HG03342 (cell line): ENCODE measurements at regions not wholly inside any gene's neighbourhood (a gene's known extent, or its start where the extent isn't known, plus 50 kb on each side); places are given as distances from the start of the nearest gene placed in this dataset.

Source experiments
- ATAC-seq: cut with Tn5 transposase; IDR thresholded peaks from one replicate; pipeline ENCODE4 v1.9.1; 2021; ENCODE audit warnings: mild to moderate bottlenecking, moderate library complexity; ENCODE audit not compliant: unreplicated experiment

DNA sequence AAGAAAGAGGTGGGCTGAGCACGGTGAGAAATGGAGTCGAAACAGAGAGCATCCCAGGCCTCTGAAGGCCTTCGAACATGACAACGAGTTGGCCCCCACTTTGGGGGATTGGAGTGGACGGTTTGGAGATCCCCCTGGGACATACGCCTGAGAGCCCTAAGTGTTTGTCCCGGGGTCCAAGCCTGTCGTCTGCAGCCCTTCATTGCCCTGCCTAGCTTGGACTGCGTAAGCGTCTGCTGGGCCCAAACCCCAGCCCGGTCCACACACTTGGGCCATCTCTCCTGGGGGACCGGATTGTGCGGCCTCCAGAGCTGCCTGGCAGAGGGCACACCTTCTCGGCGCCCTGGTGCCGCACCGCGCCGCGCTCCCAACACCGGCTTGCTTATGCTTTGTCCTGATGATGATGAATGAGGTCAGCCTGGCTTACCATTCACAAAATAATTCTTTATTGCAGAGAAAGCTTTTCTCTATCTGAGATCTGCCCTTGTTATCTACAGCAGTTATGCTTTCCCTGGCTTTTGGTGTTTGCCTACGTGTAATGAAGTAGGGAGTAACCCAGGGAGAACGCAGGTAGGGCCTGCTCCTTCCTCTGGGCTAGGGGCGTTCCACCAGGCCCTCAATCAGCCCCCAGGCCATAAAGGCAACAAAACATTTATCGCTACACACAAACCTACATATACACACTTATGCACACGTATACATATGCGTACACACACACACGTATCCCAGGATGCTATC, 85.9 kb upstream of the PPARA start:
- ATAC-seq = no peak

DNA sequence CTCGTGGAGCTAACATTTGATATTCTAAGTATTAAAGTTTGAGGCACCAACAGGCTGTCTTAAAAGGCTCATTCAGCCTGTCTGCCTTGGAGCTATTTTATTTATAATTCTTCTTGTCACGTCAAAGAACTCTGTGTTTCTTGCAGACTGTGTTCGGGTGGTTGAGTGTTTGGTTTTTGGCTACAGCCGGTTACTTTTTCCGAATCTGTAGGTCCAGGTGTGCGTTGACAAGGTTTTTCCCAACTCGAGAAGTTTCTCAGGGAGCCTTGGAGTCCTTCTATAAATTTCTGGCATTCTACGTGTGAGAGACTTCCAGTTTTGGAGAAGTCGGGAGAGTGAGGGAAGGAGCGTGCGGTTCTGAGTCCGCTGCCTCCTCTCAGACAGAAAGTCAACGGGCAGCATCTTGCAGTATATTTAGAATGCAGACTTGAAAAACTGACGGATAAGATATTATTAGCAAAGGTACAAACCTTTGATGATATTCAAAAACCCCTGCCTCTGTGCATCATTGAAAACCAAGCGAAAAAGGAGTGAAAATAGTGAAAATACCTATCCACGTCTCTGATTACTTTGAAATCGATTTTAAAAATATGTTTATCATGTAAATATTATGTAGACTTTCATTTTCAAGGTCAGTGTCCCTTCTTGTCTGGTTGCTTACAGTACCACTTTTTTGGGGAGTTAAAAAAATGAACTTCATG, 85.2 kb upstream of the PPARA start:
- no peak for ATAC-seq

DNA sequence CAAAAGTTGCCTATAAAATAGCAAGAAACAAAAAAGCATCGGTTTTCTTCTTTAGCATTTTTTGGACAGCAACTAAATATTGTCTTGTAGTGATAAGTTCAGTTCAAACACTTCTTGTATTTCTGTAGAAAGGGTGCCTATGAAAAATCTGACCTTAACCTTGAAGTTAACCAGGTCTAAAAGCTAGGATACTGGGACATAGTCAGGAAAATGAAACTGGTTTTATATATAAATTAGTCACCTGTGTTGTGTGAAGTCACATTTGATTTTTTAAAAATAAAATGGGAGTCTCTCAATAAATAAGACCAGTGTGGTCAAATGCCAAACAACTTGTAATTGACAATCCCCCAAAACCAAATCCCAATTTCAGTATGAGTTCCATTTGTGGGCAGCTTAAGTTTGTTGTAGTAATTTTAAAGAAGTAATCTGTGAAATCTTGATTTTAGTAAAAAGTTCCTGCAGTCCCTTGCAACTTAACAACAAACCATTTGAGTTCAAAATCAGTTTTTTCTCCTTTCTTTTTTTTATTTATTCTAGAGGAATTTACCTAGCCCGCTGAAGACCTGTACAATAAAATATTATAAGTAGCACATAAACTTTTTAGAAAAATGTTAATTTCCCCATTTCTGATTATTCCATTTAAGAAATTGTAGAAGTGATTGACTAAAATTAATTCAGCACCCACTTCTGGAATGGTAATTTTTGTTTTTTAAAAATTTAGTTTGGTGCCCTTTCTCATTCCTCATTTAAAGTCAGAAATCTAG, 84.5 kb upstream of the PPARA start:
- no peak for ATAC-seq

DNA sequence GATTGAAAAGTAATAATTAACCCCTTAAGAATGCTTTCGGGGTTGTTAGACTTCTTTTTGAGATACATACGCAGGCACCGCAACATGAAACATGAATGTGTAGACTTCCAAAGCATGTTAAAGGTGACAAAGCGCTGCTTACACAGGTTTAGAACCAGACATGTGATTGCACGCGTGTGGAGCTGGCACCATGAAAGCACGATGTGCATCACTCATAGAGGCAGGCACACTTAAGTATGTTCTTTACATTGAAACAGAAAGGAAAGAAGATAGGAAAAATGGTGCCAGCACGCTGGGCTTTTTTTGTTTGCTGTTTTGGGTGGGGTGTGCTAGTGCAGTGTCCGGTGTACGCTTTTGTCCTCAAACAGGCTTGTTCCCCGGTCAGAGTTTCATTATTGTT, 83.6 kb upstream of the PPARA start:
- ATAC-seq = no peak

DNA sequence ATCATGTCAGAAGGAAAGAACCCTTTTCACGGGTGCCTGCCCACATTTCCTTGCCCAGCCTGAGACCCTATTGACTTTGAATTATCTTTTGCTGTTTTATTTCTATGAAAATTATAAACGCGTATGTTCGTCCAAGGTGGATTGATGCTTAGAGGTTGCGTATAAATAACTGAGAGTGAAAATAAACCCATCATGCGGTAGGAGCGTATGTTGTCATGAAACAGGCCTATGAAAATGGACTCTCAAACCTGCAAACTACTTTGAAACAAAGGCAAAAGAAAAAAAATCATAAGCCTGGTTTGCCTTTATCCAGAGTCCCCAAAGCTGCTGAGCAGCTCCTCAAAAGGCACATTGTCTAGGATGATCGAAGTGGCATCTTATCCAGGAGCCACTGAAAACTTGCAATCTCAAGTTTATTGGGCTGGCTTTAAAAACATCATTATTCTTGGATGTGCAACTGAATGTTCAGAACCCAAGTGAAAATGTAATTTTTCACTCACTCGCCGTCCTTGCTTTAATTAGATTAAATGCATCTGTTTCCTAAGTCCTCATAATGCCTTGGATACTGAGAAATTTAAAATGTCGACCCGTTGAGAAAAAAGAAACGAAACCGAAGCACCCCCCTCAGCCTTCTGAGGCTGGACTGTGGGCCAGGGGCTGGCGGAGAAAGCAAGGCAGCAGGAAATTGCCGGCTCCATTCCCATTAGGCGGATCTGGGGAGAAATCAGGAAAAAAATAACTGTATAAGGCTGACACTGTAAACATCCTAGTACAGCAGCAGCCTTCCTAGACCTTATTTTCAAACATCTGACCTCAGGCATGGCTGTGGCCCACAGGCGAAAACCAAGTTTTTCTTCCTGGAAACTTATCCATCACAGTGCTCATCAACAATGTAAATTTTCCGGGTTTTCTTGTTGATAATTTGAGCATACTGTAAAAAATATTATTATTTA, 82.9 kb upstream of the PPARA start:
- no peak for ATAC-seq

DNA sequence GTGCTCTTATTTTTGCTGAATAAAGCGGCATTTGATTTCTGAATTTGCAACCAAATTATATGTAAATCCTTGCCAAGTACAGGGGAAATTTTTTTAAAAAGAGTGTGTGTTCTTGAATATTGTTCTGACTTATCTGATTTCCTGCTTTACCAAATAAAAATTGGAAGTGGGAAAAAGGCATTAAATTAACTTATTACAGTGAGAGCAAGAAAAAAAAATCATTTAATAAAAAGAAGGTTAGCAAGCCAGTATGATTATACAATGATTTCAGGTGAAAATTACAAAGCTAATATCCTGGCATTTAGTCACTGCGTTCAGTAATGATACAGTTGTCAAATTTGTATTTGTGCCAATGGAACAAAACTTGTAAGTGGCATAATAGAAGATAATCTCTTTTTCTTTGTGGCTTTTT, 82.1 kb upstream of the PPARA start:
- ATAC-seq = no peak

DNA sequence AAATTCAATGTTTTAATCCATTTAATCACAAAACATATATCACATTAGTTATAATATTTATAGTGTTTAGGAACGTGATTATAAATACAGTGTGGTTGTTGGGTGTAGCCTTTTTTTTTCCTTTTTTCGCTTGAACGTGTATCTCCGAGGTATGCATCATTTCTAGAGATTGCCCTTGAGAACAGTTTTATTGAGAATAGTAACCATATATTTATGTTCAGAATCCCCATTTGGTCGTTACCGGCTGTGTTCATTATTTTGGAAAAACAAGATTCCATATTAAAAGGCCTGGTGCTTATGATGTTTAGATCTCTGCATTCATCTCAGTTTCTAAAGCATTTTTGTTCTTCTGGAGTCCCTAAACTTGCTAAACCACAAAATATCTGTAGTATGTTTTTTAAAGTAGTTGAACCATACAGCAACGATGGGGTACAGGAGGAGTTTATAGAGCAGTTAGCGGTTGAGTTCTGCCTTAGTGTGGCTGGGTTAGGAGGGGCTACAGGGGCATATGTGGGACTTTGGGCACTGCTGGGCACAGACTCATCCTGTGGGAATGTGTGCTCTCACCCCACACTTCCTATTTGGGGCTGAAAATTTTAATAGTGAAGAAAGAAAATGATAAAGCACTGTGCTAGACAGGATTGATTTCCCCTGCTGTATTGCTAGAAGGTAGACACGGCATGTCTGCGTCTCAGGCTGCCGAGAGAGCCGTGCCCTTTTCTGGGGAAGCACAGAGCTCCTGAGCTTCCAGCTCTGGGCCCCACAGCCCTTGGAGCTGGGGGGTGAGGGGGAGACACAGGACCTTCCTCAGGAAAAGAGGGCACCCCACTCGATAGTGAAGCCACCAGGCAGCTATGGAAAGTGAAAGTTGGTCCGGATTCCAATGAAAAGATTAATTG, 81.5 kb upstream of the PPARA start:
- no peak for ATAC-seq

DNA sequence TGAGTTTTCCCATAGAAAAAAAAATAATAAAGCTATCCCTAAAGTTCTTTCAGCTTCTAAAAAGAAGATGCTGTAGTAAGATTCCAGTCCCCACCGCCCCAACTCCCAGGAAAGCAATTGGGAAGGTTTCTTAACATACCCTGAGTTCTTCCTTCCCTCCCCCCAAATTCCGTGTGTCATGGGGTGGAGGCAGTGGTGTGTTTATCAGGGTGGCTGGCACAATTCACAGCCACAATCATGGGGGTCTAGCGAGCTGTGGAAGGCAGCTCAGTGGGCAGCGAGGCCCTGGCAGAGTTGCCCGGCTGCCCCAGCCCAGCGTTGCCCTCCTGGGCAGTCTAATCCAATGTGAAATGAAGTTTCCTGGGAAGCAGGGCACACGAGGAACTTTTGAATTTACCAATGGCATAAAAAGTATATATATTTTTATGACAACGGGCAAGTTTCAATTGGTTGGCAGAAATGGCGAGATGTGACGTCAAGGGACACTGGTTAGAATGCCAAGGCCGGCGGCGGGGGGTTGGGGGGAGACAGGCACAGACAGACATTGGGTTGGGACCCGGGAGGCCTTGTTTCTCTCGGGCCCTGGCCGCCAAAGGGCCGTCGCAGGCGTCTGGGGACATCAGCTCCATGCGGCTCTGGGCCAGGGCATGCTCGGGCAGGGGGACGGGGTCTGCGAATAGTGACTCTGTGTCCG, 80.7 kb upstream of the PPARA start:
- no peak for ATAC-seq

DNA sequence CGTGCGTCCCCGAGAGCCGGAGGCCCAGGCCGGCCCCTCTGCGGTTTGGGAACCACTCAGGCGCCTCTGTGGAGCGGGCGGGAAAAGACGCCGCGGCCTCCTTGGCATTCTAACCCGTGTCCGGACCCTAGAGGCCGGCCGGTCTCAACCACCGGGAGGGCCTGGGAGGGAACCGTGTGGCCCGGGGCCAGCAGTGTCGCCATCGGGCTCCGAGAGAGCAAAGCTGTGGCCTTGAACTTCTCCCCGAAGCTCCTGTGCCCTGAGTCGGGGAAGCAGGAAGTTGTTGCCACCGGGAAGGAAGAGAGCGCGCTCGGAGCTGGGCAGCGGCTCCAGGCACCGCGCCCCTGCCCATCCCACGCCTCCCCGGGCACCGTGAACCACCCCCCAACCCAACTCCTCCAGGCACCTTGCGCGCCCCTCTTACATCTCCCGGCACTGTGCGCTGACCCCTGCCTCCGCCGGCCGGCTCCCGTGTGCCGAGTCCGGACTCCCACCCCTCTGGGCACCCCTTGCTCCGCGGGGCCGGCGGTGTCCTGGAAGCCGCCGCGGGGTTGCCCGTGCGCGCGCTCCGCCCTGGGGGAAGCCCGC, 80.0 kb upstream of the PPARA start:
- no peak for ATAC-seq

DNA sequence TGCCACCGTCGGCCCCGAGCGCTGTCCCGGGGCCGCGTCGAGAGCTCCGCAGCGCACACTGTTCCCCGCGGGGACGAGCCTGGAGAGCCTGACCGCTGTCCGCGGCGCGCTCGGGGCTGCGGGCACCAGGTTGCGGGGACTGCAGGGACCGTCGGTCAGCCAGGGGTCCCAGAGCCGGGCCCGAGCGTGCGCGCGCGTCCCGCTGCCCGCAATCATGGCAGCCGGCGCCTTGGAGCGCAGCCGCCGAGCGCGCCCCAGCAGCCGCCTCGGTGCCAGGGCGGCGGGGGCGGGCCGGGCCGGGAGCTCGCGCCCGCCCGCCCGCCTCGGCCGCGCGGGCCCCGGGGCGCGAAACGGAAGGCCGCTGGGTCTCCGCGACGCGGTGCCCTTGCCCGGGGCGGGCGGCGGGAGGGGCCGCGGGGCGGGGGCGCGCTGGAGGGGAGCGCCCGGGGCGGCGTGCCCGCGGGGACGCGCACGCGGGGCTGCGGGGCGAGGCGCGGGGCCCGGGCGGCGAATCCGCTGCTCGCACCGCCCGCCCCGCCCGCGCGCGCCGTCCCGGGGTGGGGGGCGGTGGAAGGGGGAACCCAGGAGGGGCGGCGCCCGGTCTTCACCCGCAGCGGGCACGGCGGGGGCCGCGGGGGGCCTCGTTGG, 79.4 kb upstream of the PPARA start:
- ATAC-seq = no peak

DNA sequence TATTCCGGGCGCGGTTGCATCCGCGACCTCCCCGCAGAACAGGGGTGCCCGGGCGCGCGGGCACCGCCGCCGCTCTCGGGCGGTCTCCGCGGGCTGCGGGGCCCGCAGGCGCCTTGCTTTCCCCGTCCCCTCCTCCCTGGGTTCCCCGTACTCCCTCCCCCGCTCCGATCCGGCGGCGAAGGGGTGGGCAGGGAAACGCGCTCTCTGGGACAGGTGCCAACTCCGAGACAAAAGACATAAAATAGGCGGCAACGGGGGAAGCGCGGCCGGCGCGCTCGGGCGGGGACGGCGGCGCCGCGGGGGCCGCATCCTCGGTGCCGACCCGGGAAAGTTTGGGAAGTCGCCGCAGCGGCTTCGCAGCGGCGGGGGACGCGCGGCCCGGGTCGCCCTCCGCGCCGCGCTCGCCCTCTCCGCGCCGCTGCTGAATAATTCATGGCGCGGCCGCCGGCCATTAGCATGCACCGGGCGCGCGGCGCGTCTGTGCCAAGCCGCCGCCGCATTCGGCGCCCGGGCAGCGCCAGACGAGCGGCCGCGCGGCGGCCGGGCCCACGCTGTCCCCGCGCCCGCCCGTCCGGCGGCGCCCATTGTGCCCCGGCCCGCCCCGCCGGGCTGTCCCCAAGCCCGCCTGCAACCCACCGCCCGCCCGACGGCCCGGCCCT, 78.7 kb upstream of the PPARA start:
- no peak for ATAC-seq

DNA sequence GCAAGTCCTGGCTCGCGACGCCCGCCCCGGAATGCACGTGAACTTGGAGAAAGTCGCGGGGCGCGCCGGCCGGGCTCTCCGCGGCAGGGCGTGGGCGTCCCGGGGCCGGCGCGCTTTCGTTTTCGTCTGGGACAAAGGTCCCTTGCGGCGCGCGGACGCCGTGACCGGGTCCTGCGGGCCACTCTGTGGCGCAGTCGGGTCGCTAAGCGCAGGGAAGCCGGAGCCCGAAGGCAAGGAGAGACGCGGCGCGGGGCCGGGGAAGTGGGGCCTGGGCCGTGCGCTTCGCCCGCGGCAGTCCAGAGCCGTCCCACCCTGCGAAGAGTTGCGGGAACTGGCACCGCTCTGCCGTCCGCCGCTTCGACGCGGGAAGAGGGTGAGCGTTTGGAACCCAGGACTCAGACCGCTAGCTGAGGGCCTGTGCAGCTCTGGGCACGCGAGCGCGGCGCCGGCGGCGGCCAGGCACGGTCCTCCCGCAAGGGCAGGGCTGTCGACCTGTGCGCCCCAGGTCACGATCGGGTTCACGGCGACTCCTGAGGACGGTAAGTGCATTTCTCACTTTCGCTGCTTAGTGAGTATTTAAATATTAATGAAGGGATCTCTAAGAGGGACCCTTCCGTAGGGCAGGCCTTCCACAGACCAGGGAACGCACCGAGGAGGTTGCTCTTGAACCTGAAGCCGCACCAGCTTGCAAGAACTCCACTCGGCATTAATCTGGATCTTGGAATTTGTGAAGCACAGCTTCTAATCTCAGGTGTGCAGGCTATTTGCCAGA, 78.0 kb upstream of the PPARA start:
- ATAC-seq = no peak

DNA sequence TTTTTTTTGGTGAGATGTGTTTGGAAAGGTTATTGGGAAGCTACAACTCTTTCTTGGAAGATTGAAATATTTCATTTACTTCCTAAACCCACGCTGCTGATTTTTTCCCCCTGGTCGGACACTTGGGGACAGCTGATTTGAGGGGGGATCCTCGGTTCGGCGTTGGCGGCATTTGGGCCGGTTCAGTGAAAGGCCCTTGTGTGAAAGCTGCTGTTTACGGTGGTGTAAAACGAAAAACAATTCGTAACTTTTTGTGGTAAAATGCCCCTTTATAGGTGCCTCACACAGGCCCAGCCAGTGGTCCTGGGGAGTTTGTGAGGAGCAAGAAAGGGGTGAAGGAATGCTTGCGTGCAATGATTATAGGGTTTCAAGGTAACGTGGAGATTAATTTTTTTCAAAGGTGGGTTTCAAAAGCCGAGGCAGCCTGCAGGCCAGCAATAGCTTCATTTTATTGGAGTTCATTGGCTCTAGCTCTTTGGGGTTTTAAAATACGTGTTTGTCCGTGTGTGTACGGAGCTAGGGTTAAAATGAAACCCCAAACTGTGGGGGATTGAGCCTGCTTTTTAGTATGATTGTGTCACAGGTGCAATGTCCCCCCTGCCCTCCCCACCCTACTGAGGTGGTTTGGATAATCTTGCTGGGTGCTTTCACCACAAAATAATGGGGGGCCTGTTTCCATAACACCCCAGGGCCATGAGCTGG, 77.2 kb upstream of the PPARA start:
- ATAC-seq = no peak

DNA sequence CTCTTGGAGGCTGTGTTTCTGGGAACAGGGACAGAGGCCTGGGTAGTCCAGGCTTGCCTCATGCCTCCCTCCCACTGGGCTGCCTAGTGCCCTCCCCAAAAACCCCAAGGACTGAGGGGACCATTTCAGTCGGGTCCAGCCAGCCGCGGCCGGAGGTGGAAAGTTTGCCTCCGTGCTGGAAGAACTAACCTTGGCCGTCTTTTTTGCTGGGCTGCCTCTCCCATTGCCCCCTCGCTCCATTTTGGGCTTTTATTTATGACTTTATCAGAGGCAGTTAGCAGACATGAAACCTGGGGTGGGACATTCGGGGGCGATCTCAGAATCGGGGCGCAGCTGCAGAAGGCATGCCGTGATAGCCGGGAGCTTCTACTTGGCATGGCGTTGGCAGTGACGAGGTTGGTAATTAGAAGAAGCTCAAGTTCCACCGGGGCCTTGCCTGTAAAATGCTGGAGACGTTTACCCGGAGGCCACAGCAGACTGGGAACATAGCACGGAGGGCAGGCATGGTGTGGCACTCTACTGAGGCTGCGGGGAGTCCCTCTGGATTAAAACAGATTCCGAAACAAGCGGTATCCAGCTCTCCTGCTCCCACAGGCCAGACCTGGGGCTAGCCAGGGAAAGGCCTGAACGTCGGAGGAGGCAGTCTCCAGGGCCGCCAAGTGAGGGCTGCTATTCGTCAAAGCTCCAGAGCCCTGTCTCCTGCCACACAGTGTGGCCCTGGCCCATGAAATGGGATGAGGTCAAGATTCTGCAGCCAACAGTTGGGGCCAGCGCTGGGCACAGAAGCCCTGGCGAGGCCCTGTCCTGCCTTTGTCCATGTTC, 76.4 kb upstream of the PPARA start:
- ATAC-seq = no peak

DNA sequence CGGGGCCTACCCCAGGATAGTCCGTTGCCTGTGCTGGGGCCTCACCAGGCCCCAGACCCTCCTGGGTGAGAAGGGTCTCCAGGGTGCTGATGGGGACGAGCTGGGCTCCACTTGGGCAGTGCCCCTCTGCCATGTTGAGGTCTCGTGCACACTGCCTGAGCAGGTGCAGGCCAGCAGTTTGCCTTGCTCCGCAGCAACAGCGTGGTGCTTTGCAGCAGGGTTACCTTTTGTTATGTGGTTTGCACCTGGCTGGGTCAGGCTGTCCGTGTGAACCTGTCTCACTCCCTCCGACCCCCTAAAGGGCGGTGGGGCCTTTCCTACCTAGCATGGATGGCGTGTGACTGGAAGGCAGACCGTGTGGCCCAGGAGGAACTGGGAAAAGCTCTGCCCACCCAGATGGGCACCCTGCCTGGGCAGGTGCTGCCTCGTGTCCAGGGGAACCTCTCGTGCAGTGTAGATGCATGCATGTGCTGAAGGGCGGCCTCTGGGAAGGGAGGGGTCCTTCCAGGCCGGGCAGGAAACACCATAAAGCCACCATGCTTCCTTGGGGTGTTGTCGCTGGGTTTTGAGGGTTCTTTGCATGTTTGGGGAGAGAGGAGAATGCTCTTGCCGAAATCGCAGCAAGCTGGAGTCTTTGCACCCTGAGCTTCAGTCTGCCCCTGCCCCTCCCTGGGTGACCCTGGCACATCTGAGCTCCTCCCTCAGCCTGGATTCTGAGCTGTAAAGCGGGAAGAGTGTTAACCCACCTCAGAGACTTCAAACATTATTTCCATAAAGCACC, 75.4 kb upstream of the PPARA start:
- ATAC-seq = no peak
